Smooth muscle cell (in vitro differentiated cells): ENCODE measurements at regions not wholly inside any gene's neighbourhood (a gene's known extent, or its start where the extent isn't known, plus 50 kb on each side); places are given as distances from the start of the nearest gene placed in this dataset.

Experiments used
- DNase-seq: peaks from one replicate; lab custom pipeline; 2025; ENCODE audit not compliant: unreplicated experiment; lab: John Stamatoyannopoulos, UW
- H2AFZ ChIP-seq: fragments of 200-600 bp; sonication (generic); 2 replicates; pipeline ENCODE4 v1.6.0; 2016; ENCODE audit warnings: antibody characterized with exemption, low read depth, mild to moderate bottlenecking
- H3F3A ChIP-seq: fragments of 200-600 bp; sonication (generic); 2 replicates; pipeline ENCODE4 v1.6.0; 2017; ENCODE audit warnings: antibody characterized with exemption, low read depth
- H3K27ac ChIP-seq: fragments of 200-600 bp; sonication (generic); 2 replicates; pipeline ENCODE4 v1.5.1; 2016; ENCODE audit warnings: low read depth, mild to moderate bottlenecking
- H3K27me3 ChIP-seq: fragments of 200-600 bp; sonication (generic); 2 replicates; pipeline ENCODE4 v1.6.1; 2016; ENCODE audit warnings: low read depth, mild to moderate bottlenecking
- H3K36me3 ChIP-seq: fragments of 200-600 bp; sonication (generic); 2 replicates; pipeline ENCODE4 v1.5.1; 2016; ENCODE audit warnings: low read depth
- H3K4me1 ChIP-seq: fragments of 200-600 bp; sonication (generic); 2 replicates; pipeline ENCODE4 v1.5.1; 2016; ENCODE audit warnings: low read depth
- H3K4me2 ChIP-seq: fragments of 200-600 bp; sonication (generic); 2 replicates; pipeline ENCODE4 v1.6.0; 2016; ENCODE audit warnings: mild to moderate bottlenecking
- H3K4me3 ChIP-seq: fragments of 200-600 bp; sonication (generic); 2 replicates; pipeline ENCODE4 v1.5.1; 2016; ENCODE audit warnings: mild to moderate bottlenecking
- H3K79me2 ChIP-seq: fragments of 200-600 bp; sonication (generic); 2 replicates; pipeline ENCODE4 v1.6.0; 2016; ENCODE audit warnings: low read depth, mild to moderate bottlenecking
- H3K9ac ChIP-seq: fragments of 200-600 bp; sonication (generic); 2 replicates; pipeline ENCODE4 v1.6.0; 2016; ENCODE audit warnings: low read depth
- H3K9me3 ChIP-seq: fragments of 200-600 bp; sonication (generic); replicated peaks from 2 replicates; pipeline ENCODE4 v1.5.1; 2016; ENCODE audit warnings: low read depth
- H4K20me1 ChIP-seq: fragments of 200-600 bp; sonication (generic); 2 replicates; pipeline ENCODE4 v1.6.0; 2016; ENCODE audit warnings: low read depth
- WGBS: methylation state at CpG from one replicate; pipeline ENCODE4 v1.1.7; 2016; ENCODE audit warnings: low lambda C conversion rate; 5-methylcytosine and 5-hydroxymethylcytosine counted together
- TF ChIP-seq, protein P1 (sequence below): fragments of 200-600 bp; sonication (generic); IDR thresholded peaks from 2 replicates; pipeline ENCODE4 v1.5.1; 2017; ENCODE audit warnings: borderline replicate concordance, mild to moderate bottlenecking, antibody characterized with exemption; ENCODE audit not compliant: insufficient read depth, poor library complexity, severe bottlenecking

DNA sequence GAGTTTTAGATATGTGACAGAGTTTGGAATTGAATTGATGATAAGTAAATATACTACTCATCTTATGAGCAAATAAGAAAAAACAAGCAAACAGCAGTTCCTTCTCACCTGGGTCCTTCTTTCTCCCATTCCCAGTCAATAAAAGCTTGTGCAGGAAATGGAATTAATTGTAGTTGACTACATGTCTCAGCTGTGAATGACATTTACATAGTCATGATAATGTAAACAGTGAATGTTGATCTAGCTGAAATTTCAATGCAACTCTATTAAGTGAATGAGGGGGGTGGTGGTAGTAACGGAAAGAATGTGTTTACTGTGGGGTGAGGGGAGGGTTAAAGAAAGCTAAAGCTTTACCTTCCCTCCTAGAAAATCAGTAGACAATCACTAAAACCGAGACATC lies 76.2 kb downstream of the NFKBIZ start:
- 89% methylated on average over 2 of the region's 2 CpGs for WGBS
- H3K9ac ChIP-seq, result no peak overlapping the region
- TF ChIP-seq, protein P1, sequence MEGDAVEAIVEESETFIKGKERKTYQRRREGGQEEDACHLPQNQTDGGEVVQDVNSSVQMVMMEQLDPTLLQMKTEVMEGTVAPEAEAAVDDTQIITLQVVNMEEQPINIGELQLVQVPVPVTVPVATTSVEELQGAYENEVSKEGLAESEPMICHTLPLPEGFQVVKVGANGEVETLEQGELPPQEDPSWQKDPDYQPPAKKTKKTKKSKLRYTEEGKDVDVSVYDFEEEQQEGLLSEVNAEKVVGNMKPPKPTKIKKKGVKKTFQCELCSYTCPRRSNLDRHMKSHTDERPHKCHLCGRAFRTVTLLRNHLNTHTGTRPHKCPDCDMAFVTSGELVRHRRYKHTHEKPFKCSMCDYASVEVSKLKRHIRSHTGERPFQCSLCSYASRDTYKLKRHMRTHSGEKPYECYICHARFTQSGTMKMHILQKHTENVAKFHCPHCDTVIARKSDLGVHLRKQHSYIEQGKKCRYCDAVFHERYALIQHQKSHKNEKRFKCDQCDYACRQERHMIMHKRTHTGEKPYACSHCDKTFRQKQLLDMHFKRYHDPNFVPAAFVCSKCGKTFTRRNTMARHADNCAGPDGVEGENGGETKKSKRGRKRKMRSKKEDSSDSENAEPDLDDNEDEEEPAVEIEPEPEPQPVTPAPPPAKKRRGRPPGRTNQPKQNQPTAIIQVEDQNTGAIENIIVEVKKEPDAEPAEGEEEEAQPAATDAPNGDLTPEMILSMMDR, result no peak
- peak overlapping the region; percentile 59 for H2AFZ ChIP-seq
- no peak overlapping the region for H3K27ac ChIP-seq
- DNase-seq, result no peak
- H3K4me3 ChIP-seq, result no peak overlapping the region
- H3F3A ChIP-seq, result peaks cover 8% of the 10 kb centered on the region
- H3K4me2 ChIP-seq, result peak overlapping the region; percentile 8
- H3K36me3 ChIP-seq, result no peaks in the 10 kb centered on the region
- H3K79me2 ChIP-seq, result no peaks in the 10 kb centered on the region
- H4K20me1 ChIP-seq, result no peaks in the 10 kb centered on the region
- no peaks in the 10 kb centered on the region for H3K9me3 ChIP-seq
- no peaks in the 10 kb centered on the region for H3K27me3 ChIP-seq
- peaks cover 11% of the 10 kb centered on the region for H3K4me1 ChIP-seq

DNA sequence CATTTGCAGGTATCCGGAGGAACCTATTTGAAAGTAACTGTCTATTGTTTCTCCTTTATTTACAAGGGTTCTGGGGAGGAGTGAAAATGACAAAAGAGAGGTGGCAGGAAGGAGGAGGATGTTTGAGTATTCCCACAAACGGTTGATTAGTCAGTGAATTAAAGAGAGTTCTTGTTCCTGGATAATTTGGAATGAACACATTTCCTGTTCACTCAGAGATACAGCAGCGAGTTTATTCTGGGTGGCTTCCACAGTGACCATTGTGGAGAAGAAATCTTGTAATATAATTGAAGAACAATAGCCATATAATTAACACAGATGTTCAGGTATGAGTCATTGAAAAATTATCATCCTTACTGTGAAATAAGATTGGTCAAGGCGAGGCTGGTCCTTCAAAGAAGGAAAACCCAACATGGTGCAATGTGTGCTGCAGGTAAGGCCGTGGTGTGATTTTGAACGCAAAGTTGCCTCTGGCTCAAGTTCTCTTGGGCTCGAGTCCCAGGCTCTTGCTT lies 77.3 kb downstream of the NFKBIZ start:
- 71% methylated on average over 7 of the region's 7 CpGs for WGBS
- peak overlapping the region; percentile 30 for H3K4me2 ChIP-seq
- H4K20me1 ChIP-seq, result no peaks in the 10 kb centered on the region
- peaks cover 11% of the 10 kb centered on the region for H3K4me1 ChIP-seq
- H3K36me3 ChIP-seq, result no peaks in the 10 kb centered on the region
- no peaks in the 10 kb centered on the region for H3K79me2 ChIP-seq
- H3K4me3 ChIP-seq, result no peak overlapping the region
- DNase-seq, result no peak
- H2AFZ ChIP-seq, result peak overlapping the region; percentile 51
- H3K27me3 ChIP-seq, result no peaks in the 10 kb centered on the region
- H3K9ac ChIP-seq, result no peak overlapping the region
- H3K27ac ChIP-seq, result peak overlapping the region; percentile 19
- H3F3A ChIP-seq, result peaks cover 8% of the 10 kb centered on the region
- TF ChIP-seq, protein P1, result no peak
- no peaks in the 10 kb centered on the region for H3K9me3 ChIP-seq

DNA sequence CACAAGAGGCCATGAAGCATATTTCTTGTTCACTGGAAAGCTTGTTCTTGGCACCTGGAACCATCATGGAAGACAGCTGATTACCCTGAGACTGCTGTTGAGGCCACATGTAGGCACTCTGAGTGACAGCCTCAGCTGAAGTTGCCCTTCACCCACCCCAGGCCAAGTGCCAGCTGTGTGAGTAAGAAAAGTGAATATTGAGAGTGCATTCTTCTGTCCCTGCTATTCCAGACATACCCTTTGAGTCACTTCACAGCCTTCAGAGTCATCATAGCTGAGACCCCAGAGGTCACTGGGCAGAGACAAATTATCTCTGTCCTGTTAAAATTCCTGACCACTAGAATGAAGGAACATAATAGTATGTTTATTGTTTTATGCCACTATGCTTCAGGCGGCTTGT lies 79.6 kb downstream of the NFKBIZ start:
- Histone ChIP-seq H3K9ac (peak overlapping the region; percentile 22), H3F3A (peaks cover 8% of the 10 kb centered on the region), H3K36me3 (no peaks in the 10 kb centered on the region), H4K20me1 (no peaks in the 10 kb centered on the region), H3K27me3 (no peaks in the 10 kb centered on the region), H3K4me3 (no peak overlapping the region), H3K9me3 (no peaks in the 10 kb centered on the region), H2AFZ (no peak overlapping the region), H3K27ac (peak overlapping the region; percentile 86), H3K4me2 (peak overlapping the region; percentile 46), H3K4me1 (peaks cover 11% of the 10 kb centered on the region), H3K79me2 (no peaks in the 10 kb centered on the region)
- TF ChIP-seq, protein P1, result no peak
- 17% methylated on average over 1 of the region's 1 CpG for WGBS
- no peak for DNase-seq

DNA sequence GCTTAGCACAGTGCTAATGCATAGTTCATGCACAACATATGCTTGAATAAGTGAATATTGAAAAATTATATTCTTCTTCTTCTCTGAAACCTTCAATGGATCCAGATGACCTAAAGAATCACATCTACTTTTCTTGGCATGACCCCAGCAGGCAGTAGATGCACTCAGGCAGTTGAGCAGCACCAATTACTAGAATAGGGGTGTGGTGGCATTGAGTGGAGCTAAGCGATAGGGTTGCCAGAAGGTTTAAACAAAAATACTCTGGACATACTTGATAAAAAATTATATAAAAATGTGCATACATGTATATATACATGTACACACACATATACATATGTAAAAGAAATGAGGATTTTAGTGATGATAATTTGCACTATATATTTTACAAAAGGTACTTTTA lies 81.8 kb downstream of the NFKBIZ start:
- Histone ChIP-seq H3K9me3 (no peaks in the 10 kb centered on the region), H3K27me3 (no peaks in the 10 kb centered on the region), H3K36me3 (no peaks in the 10 kb centered on the region), H3K79me2 (no peaks in the 10 kb centered on the region), H3K27ac (no peak overlapping the region), H3K9ac (no peak overlapping the region), H3F3A (peaks cover 8% of the 10 kb centered on the region), H3K4me1 (peaks cover 5% of the 10 kb centered on the region), H2AFZ (no peak overlapping the region), H3K4me3 (no peak overlapping the region), H4K20me1 (no peaks in the 10 kb centered on the region), H3K4me2 (no peak overlapping the region)
- DNase-seq, result no peak
- TF ChIP-seq, protein P1, result no peak
- 92% methylated on average over 1 of the region's 1 CpG for WGBS
